Common myeloid progenitor, CD34-positive (primary cell): ENCODE measurements at regions not wholly inside any gene's neighbourhood (a gene's known extent, or its start where the extent isn't known, plus 50 kb on each side); places are given as distances from the start of the nearest gene placed in this dataset.
"Not testable (repeated sequence)": the region's sequence is repeated elsewhere in the genome, so short reads cannot be mapped to it uniquely, and the experiment has no call there.

Source experiments
- CTCF ChIA-PET: fragments of 350-600 bp; sonication (Branson Sonifier 250); formaldehyde crosslinking; loops from one replicate; lab custom pipeline; 2021; ENCODE audit warnings: antibody characterized with exemption; lab: Charles Lee
- POLR2A ChIA-PET: fragments of 350-600 bp; sonication (Branson Sonifier 250); formaldehyde crosslinking; loops from one replicate; lab custom pipeline; 2021; ENCODE audit warnings: antibody characterized with exemption; lab: Charles Lee
- DNase-seq, 3 donors: peaks; one replicate each; pipeline versions ENCODE4 v3.0.0 to v3.0.0-alpha.2; 2013
- H3K27ac ChIP-seq, 2 experiments: 1 replicate in 1 of 2; 2 replicates in 1 of 2; pipeline ENCODE4 v1.7.0; 2013; ENCODE audit warnings: inconsistent platforms in 2 of 2, low read length in 2 of 2, mild to moderate bottlenecking in 2 of 2, low read depth in 1 of 2, moderate library complexity in 1 of 2; ENCODE audit not compliant: severe bottlenecking in 2 of 2, insufficient read depth in 1 of 2, poor library complexity in 1 of 2
- H3K27me3 ChIP-seq, 5 experiments: replicated peaks in 2 of 5; 1 replicate in 3 of 5; 2 replicates in 2 of 5; pipeline versions ENCODE4 v1.6.1 to v1.7.0; 2013; ENCODE audit warnings: low read length in 4 of 5, mild to moderate bottlenecking in 2 of 5, moderate library complexity in 2 of 5, inconsistent platforms in 1 of 5; ENCODE audit not compliant: insufficient read depth in 5 of 5, control insufficient read depth in 4 of 5
- H3K36me3 ChIP-seq, 4 experiments: 1 replicate in 2 of 4; 2 replicates in 2 of 4; pipeline versions ENCODE4 v1.6.1 to v1.7.0; 2013; ENCODE audit warnings: low read length in 3 of 4, control low read depth in 1 of 4, mild to moderate bottlenecking in 1 of 4; ENCODE audit not compliant: control insufficient read depth in 4 of 4, insufficient read depth in 4 of 4
- H3K4me1 ChIP-seq, 4 experiments: 1 replicate in 3 of 4; 2 replicates in 1 of 4; pipeline versions ENCODE4 v1.6.1 to v1.7.1; 2013; ENCODE audit warnings: low read length in 3 of 4, mild to moderate bottlenecking in 3 of 4, control low read depth in 1 of 4, inconsistent platforms in 1 of 4, moderate library complexity in 1 of 4; ENCODE audit not compliant: control insufficient read depth in 4 of 4, insufficient read depth in 4 of 4; ENCODE audit errors: control extremely low read depth in 1 of 4
- H3K4me3 ChIP-seq, 7 experiments: 1 replicate in 4 of 7; 2 replicates in 3 of 7; pipeline versions ENCODE4 v1.5.1 to v1.7.0; 2013; ENCODE audit warnings: mild to moderate bottlenecking in 7 of 7, low read length in 6 of 7, moderate library complexity in 6 of 7, inconsistent platforms in 2 of 7, low read depth in 2 of 7, control low read depth in 1 of 7; ENCODE audit not compliant: insufficient read depth in 4 of 7, control insufficient read depth in 1 of 7; ENCODE audit errors: extremely low read depth in 1 of 7
- H3K9me3 ChIP-seq, 5 experiments: 1 replicate in 4 of 5; 2 replicates in 1 of 5; pipeline versions ENCODE4 v1.6.1 to v1.7.1; 2013; ENCODE audit warnings: low read length in 4 of 5, mild to moderate bottlenecking in 2 of 5, inconsistent platforms in 1 of 5, low read depth in 1 of 5, moderate library complexity in 1 of 5; ENCODE audit not compliant: control insufficient read depth in 4 of 5, insufficient read depth in 2 of 5; ENCODE audit errors: control extremely low read depth in 1 of 5
- WGBS: methylation state at CpG from one replicate; pipeline ENCODE4 v1.1.5; 2013; ENCODE audit not compliant: insufficient coverage; 5-methylcytosine and 5-hydroxymethylcytosine counted together

DNA sequence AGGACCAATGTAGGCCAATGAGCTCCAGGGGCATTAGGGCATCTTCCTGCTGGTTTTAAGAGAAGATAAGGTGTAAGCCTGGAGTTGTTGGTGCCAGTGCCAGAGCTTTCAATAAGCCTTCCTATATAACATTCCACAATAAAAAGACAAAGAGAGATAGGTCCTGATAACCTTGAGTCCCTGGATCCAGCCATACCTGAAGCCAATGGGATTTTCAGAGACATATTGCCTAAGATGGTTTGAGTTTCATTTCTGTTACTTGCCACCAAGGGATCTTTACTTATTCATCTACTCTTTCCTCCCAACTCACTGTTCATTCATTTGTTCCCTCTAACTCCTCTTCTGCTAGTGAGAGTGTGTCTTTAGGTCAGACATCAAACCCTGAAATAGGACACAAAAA is 68.8 kb upstream of the CAPZB start:
- Histone ChIP-seq H3K27ac (no peak overlapping the region), H3K9me3 (peaks cover 0 to 9% (median 6%) of the 10 kb centered on the region in 5 experiments), H3K4me3 (no peak overlapping the region), H3K27me3 (no peaks in the 10 kb centered on the region), H3K36me3 (no peaks in the 10 kb centered on the region), H3K4me1 (peaks cover 0 to 12% (median 5%) of the 10 kb centered on the region in 4 experiments)
- DNase-seq, result no peak
- CTCF ChIA-PET, result interaction anchor here (0.5 to 1.5 kb wide), 2 partner anchors 8 to 67 kb away, joined by 3 to 5 read pairs; no protein-coding TSS in a partner anchor
- POLR2A ChIA-PET, result interaction anchor here (0.6 kb wide), 1 partner anchor 232 kb away, joined by 7 read pairs; no protein-coding TSS in a partner anchor

DNA sequence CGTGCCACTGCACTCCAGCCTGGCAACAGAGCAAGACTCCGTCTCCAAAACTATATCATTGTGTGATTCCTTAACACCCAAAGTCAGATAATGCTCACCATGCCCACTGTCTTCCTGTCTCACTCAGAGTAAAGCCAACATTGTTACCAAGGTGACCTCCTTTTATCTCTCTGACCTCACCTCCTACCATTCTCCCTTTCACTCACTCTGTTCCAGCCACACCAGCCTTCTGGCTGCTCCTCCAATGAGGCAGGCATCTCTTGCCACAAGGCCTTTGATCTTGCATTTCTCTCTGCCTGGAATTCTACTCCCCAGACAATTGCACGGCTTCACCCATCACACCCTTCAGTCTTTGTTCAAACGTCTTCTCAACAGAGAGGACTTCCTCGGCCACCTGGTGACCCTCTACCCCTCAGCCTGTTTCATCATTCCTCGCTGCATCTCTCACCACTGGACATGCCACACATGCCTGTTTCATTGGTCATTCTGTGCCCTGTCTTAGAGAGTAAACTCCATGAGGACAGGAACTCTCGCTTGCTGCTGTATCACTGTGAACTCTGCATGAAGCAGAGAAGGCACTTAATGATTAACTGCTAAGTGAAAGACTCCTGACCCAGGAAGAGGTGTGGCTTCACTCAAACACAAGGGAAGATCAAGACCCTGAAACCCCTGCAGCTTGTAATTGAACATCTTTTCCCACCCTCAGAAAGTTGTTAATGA is 67.1 kb upstream of the CAPZB start:
- Histone ChIP-seq H3K4me3 (no peak overlapping the region), H3K36me3 (no peaks in the 10 kb centered on the region), H3K27ac (no peak overlapping the region), H3K4me1 (no peaks in the 10 kb centered on the region), H3K9me3 (peaks cover 0 to 12% (median 6%) of the 10 kb centered on the region in 5 experiments), H3K27me3 (no peaks in the 10 kb centered on the region)
- POLR2A ChIA-PET, result no interaction called here
- CTCF ChIA-PET, result interaction anchor here (1.5 kb wide), 1 partner anchor 65 kb away, joined by 5 read pairs; no protein-coding TSS in a partner anchor
- no peak for DNase-seq
- 82% methylated on average over 7 of the region's 7 CpGs for WGBS

DNA sequence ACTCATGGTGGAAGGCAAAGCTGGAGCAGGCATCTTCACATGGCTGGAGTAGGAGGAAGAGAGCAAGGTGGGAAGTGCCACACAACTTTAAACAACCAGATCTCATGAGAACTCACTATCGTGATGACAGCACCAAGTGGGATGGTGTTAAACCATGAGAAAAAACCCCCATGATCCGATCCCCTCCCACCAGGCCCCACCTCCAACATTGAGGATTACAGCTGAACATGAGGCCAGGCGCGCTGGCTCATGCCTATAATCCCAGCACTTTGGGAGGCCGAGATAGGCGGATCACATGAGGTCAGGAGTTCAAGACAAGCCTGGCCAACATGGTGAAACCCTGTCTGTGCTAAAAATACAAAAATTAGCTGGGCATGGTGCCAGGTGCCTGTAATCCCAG is 66.5 kb upstream of the CAPZB start:
- H3K27ac ChIP-seq, H3K4me3 ChIP-seq, POLR2A ChIA-PET, H3K4me1 ChIP-seq, DNase-seq, CTCF ChIA-PET, H3K27me3 ChIP-seq, H3K36me3 ChIP-seq: not testable (repeated sequence)
- peaks cover 0 to 17% (median 7%) of the 10 kb centered on the region in 5 experiments for H3K9me3 ChIP-seq
- WGBS, result 88% methylated on average over 6 of the region's 6 CpGs

DNA sequence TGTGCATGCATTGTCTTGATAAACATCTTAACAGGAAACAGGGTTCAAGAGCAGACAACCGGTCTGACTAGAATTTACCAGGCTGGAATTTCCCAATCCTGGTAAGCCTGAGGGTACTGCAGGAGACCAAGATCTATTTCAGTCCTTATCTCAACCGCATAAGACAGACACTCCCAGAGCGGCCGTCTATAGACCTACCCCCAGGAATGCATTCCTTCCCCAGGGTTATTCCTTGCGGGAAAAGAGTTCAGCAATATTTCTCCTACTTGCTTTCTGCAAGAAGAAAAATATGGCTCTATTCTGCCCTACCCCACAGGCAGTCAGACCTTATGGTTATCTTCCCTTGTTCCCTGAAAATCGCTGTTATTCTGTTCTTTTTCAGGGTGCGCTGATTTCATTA is 65.1 kb upstream of the CAPZB start:
- H3K9me3 ChIP-seq, result peaks cover 0 to 27% (median 13%) of the 10 kb centered on the region in 5 experiments
- H3K27ac ChIP-seq, H3K4me1 ChIP-seq, DNase-seq, POLR2A ChIA-PET, H3K27me3 ChIP-seq, H3K4me3 ChIP-seq, CTCF ChIA-PET, H3K36me3 ChIP-seq: not testable (repeated sequence)
- WGBS, result 93% methylated on average over 4 of the region's 7 CpGs

DNA sequence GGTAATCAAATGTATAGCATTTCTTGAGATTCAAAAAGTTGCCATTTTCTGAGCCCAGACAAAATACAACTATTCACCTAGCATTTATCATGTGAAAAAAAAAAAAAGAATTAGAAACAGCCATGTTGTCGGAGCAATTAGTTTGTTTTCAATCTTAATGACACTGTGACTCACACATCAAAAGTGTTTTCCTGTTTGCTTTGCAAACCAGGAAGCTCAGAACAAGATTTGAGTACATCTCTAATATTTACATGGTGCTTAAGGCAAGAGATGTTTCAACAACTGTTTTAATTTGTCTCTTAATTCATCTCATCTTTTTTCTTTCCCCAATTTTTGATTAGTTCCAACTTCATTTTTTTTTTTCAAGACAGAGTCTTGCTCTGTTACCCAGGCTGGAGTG is 62.5 kb upstream of the CAPZB start:
- no peak for DNase-seq
- no peaks in the 10 kb centered on the region for H3K27me3 ChIP-seq
- H3K9me3 ChIP-seq, result peaks cover 0 to 27% (median 13%) of the 10 kb centered on the region in 5 experiments
- H3K4me3 ChIP-seq, result no peak overlapping the region
- H3K36me3 ChIP-seq, result no peaks in the 10 kb centered on the region
- H3K27ac ChIP-seq, result no peak overlapping the region
- CTCF ChIA-PET, result interaction anchor here (1.2 to 1.4 kb wide), 2 partner anchors 23 to 32 kb away, joined by 3 to 4 read pairs; no protein-coding TSS in a partner anchor
- no CpG with 5 or more reads among the region's 1 CpG for WGBS
- no peaks in the 10 kb centered on the region for H3K4me1 ChIP-seq
- POLR2A ChIA-PET, result interaction anchor here (0.6 kb wide), 1 partner anchor 189 kb away, joined by 3 read pairs; no protein-coding TSS in a partner anchor

DNA sequence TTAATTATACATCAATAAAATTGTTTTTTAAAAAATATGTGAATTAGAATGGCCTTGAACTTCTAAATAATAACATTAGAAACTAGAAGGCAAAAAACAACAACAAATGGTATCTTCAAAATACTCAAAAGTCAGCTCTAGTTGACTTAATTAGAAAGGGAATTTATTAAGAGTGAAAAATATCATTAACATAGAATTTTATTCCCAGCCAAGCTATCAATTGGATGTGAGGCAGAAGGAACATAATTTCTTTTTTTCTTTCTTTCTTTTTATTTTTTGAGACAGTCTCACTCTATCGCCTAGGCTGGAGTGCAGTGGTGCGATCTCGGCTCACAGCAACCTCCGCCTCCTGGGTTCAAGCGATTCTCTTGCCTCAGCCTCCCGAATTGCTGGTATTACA is 51.2 kb upstream of the CAPZB start:
- CTCF ChIA-PET, result interaction anchor here (1.7 kb wide), 1 partner anchor 12 kb away, joined by 3 read pairs; no protein-coding TSS in a partner anchor
- H3K4me1 ChIP-seq, result peaks cover 0 to 6% (median 5%) of the 10 kb centered on the region in 4 experiments
- no CpG with 5 or more reads among the region's 6 CpGs for WGBS
- H3K36me3 ChIP-seq, result no peaks in the 10 kb centered on the region
- H3K27me3 ChIP-seq, result no peaks in the 10 kb centered on the region
- POLR2A ChIA-PET, result interaction anchor here (0.6 kb wide), 1 partner anchor 8 kb away, joined by 3 read pairs; no protein-coding TSS in a partner anchor
- H3K4me3 ChIP-seq, result no peak overlapping the region
- peaks cover 2 to 10% (median 6%) of the 10 kb centered on the region in 5 experiments for H3K9me3 ChIP-seq
- H3K27ac ChIP-seq, result no peak overlapping the region
- no peak for DNase-seq

DNA sequence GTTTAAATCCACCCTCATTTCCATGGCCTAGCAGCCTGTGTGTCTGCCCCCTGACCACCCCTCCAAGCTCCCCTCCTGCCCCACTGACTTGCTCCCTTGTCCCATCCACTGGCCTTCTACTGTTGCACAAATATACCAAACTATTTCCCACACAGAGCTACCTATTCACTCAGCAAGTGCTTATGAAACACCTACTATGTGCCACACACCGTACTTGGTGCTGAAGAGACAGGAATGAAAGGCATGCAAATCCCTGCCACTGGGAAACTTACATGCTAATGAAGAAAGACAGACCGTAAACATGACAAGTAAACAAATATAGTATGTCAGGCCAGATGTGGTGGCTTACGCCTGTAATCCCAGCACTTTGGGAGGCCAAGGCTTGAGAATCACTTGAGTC is 49.9 kb upstream of the CAPZB start:
- no peaks in the 10 kb centered on the region for H3K36me3 ChIP-seq
- POLR2A ChIA-PET, result no interaction called here
- no peak overlapping the region for H3K27ac ChIP-seq
- peaks cover 2 to 13% (median 11%) of the 10 kb centered on the region in 5 experiments for H3K9me3 ChIP-seq
- CTCF ChIA-PET, result no interaction called here
- no peak overlapping the region for H3K4me3 ChIP-seq
- WGBS, result 94% methylated on average over 3 of the region's 3 CpGs
- peaks cover 0 to 6% (median 5%) of the 10 kb centered on the region in 4 experiments for H3K4me1 ChIP-seq
- no peaks in the 10 kb centered on the region for H3K27me3 ChIP-seq
- DNase-seq, result no peak
